GM23338 (cell line): ENCODE measurements at regions not wholly inside any gene's neighbourhood (a gene's known extent, or its start where the extent isn't known, plus 50 kb on each side); places are given as distances from the start of the nearest gene placed in this dataset.

ENCODE experiments used
- ATAC-seq: fragments of 200-7000 bp; cut with Tn5 transposase; 3 replicates; pipeline ENCODE4 v1.9.1; 2020
- DNase-seq: peaks from one replicate; pipeline ENCODE4 v3.0.0-alpha.2; 2015; ENCODE audit warnings: low spot score
- H2AFZ ChIP-seq: fragments of 200-600 bp; sonication (generic); 2 replicates; pipeline ENCODE4 v1.8.0; 2016; ENCODE audit warnings: antibody characterized with exemption, mild to moderate bottlenecking, moderate library complexity
- H3F3A ChIP-seq: fragments of 200-600 bp; sonication (generic); replicated peaks from 2 replicates; pipeline ENCODE4 v1.8.0; 2017; ENCODE audit warnings: antibody characterized with exemption, mixed run types, low read depth
- H3K27ac ChIP-seq: fragments of 200-600 bp; sonication (generic); 2 replicates; pipeline ENCODE4 v1.6.1; 2016; ENCODE audit warnings: low read depth
- H3K27me3 ChIP-seq: fragments of 200-600 bp; sonication (generic); 2 replicates; pipeline ENCODE4 v1.8.0; 2016; ENCODE audit warnings: mild to moderate bottlenecking, mixed run types, moderate library complexity; ENCODE audit not compliant: insufficient read depth
- H3K36me3 ChIP-seq: fragments of 200-600 bp; sonication (generic); 2 replicates; pipeline ENCODE4 v1.8.0; 2016; ENCODE audit warnings: mild to moderate bottlenecking; ENCODE audit not compliant: insufficient read depth
- H3K4me1 ChIP-seq: fragments of 200-600 bp; sonication (generic); 2 replicates; pipeline ENCODE4 v1.8.0; 2016; ENCODE audit warnings: mild to moderate bottlenecking, moderate library complexity; ENCODE audit not compliant: insufficient read depth
- H3K4me2 ChIP-seq: fragments of 200-600 bp; sonication (generic); 2 replicates; pipeline ENCODE4 v1.7.1; 2017; ENCODE audit warnings: mixed run types
- H3K4me3 ChIP-seq: fragments of 200-600 bp; sonication (generic); 2 replicates; pipeline ENCODE4 v1.6.1; 2016; ENCODE audit warnings: mixed run types
- H3K79me2 ChIP-seq: fragments of 200-600 bp; sonication (generic); replicated peaks from 2 replicates; pipeline ENCODE4 v1.8.0; 2017; ENCODE audit warnings: mild to moderate bottlenecking; ENCODE audit not compliant: insufficient read depth
- H3K9me2 ChIP-seq: fragments of 200-600 bp; sonication (generic); 2 replicates; pipeline ENCODE4 v1.8.0; 2017; ENCODE audit not compliant: insufficient read depth
- H4K20me1 ChIP-seq: fragments of 200-600 bp; sonication (generic); replicated peaks from 2 replicates; pipeline ENCODE4 v1.8.0; 2017; ENCODE audit warnings: mild to moderate bottlenecking; ENCODE audit not compliant: insufficient read depth
- H3K27ac Mint-ChIP-seq: 2 replicates; pipeline ENCODE4 v1.8.0; 2020; ENCODE audit warnings: inconsistent platforms, mild to moderate bottlenecking, moderate library complexity, mixed read lengths
- H3K27me3 Mint-ChIP-seq: 3 replicates; pipeline ENCODE4 v1.8.0; 2022; ENCODE audit warnings: low read depth, mild to moderate bottlenecking, moderate library complexity, mixed read lengths, inconsistent platforms; ENCODE audit not compliant: insufficient read depth, poor library complexity
- H3K36me3 Mint-ChIP-seq: 3 replicates; pipeline ENCODE4 v1.8.0; 2021; ENCODE audit warnings: low read depth, mild to moderate bottlenecking, inconsistent platforms, moderate library complexity, mixed read lengths
- H3K4me1 Mint-ChIP-seq: 3 replicates; pipeline ENCODE4 v1.8.0; 2020; ENCODE audit warnings: mild to moderate bottlenecking, inconsistent platforms, mixed read lengths
- H3K4me3 Mint-ChIP-seq: 3 replicates; pipeline ENCODE4 v1.8.0; 2021; ENCODE audit warnings: moderate library complexity, mild to moderate bottlenecking, inconsistent platforms, mixed read lengths
- H3K9me3 Mint-ChIP-seq: 3 replicates; pipeline ENCODE4 v1.8.0; 2020; ENCODE audit warnings: moderate library complexity, mild to moderate bottlenecking, inconsistent platforms, mixed read lengths
- CREB1 ChIP-seq: fragments of 250-450 bp; sonication (Bioruptor Pico); IDR thresholded peaks from 2 replicates; pipeline ENCODE4 v1.5.0; 2020; ENCODE audit warnings: low read depth, mild to moderate bottlenecking, moderate library complexity
- ETS1 ChIP-seq: IDR thresholded peaks from 2 replicates; pipeline ENCODE4 v1.6.1; 2016; ENCODE audit warnings: antibody characterized with exemption
- EZH2 ChIP-seq: fragments of 200-600 bp; sonication (generic); IDR thresholded peaks from one replicate; pipeline ENCODE4 v1.8.0; 2017; ENCODE audit warnings: antibody characterized with exemption, mild to moderate bottlenecking, low read depth; ENCODE audit not compliant: unreplicated experiment
- EZH2phosphoT487 ChIP-seq: fragments of 200-600 bp; sonication (generic); IDR thresholded peaks from one replicate; pipeline ENCODE4 v1.8.1; 2018; ENCODE audit warnings: antibody characterized with exemption; ENCODE audit not compliant: unreplicated experiment
- JUNB ChIP-seq: IDR thresholded peaks from one replicate; pipeline ENCODE4 v1.6.1; 2016; ENCODE audit warnings: antibody characterized with exemption; ENCODE audit not compliant: unreplicated experiment
- NANOG ChIP-seq: IDR thresholded peaks from 2 replicates; pipeline ENCODE4 v1.6.1; 2016; ENCODE audit warnings: antibody characterized with exemption, borderline replicate concordance
- POLR2AphosphoS5 ChIP-seq: IDR thresholded peaks from 2 replicates; pipeline ENCODE4 v1.6.1; 2016; ENCODE audit warnings: antibody characterized with exemption, low read depth
- REST ChIP-seq: IDR thresholded peaks from one replicate; pipeline ENCODE4 v1.6.1; 2018; ENCODE audit warnings: antibody characterized with exemption; ENCODE audit not compliant: unreplicated experiment
- STAT1 ChIP-seq: IDR thresholded peaks from one replicate; pipeline ENCODE4 v1.6.1; 2016; ENCODE audit warnings: antibody characterized with exemption; ENCODE audit not compliant: unreplicated experiment
- ZNF114 ChIP-seq: fragments of 250-450 bp; sonication (Bioruptor Pico); IDR thresholded peaks from 2 replicates; pipeline ENCODE4 v1.5.0; 2020; ENCODE audit warnings: mild to moderate bottlenecking, moderate library complexity
- ZNF331 ChIP-seq: fragments of 250-450 bp; sonication (Bioruptor Pico); IDR thresholded peaks from 2 replicates; pipeline ENCODE4 v1.5.0; 2020; ENCODE audit warnings: low read depth, mild to moderate bottlenecking, moderate library complexity
- TF ChIP-seq, protein P1 (sequence below), 2 experiments: fragments of 200-600 bp in 1 of 2; sonication (generic) in 1 of 2; conservative IDR thresholded peaks; 2 replicates each; pipeline versions ENCODE4 v1.5.1 to v1.6.1; 2016 to 2017; ENCODE audit warnings: antibody characterized with exemption in 2 of 2, low read depth in 2 of 2, mild to moderate bottlenecking in 2 of 2, moderate library complexity in 1 of 2
- TF ChIP-seq, protein P2 (sequence below): fragments of 250-450 bp; sonication (Bioruptor Pico); IDR thresholded peaks from 2 replicates; pipeline ENCODE4 v1.5.0; 2020; ENCODE audit warnings: mild to moderate bottlenecking, moderate library complexity

GRCh38 chr3:22734756-22735155 lies 468.4 kb upstream of the UBE2E2 start:
- H3K9me2 ChIP-seq, result peaks cover 13% of the 10 kb centered on the region; the same call in 1 of the 2 replicates
- no peaks in the 10 kb centered on the region for H4K20me1 ChIP-seq
- Mint-ChIP-seq H3K9me3 (no peaks in the 10 kb centered on the region; the same call in 2 of the 3 replicates), H3K36me3 (no peaks in the 10 kb centered on the region), H3K4me1 (peaks cover 3% of the 10 kb centered on the region; the same call in 1 of the 3 replicates), H3K4me3 (no peak overlapping the region), H3K27me3 (no peaks in the 10 kb centered on the region), H3K27ac (no peak overlapping the region)
- no peaks in the 10 kb centered on the region for H3K79me2 ChIP-seq
- ATAC-seq (no peak), DNase-seq (no peak)
- H3K27ac ChIP-seq, result no peak overlapping the region
- no peak overlapping the region for H2AFZ ChIP-seq
- no peaks in the 10 kb centered on the region for H3F3A ChIP-seq
- no peaks in the 10 kb centered on the region for H3K36me3 ChIP-seq
- H3K27me3 ChIP-seq, result no peaks in the 10 kb centered on the region
- no peaks in the 10 kb centered on the region for H3K4me1 ChIP-seq
- no peak overlapping the region for H3K4me2 ChIP-seq
- H3K4me3 ChIP-seq, result no peak overlapping the region
- TF ChIP-seq, protein P1, sequence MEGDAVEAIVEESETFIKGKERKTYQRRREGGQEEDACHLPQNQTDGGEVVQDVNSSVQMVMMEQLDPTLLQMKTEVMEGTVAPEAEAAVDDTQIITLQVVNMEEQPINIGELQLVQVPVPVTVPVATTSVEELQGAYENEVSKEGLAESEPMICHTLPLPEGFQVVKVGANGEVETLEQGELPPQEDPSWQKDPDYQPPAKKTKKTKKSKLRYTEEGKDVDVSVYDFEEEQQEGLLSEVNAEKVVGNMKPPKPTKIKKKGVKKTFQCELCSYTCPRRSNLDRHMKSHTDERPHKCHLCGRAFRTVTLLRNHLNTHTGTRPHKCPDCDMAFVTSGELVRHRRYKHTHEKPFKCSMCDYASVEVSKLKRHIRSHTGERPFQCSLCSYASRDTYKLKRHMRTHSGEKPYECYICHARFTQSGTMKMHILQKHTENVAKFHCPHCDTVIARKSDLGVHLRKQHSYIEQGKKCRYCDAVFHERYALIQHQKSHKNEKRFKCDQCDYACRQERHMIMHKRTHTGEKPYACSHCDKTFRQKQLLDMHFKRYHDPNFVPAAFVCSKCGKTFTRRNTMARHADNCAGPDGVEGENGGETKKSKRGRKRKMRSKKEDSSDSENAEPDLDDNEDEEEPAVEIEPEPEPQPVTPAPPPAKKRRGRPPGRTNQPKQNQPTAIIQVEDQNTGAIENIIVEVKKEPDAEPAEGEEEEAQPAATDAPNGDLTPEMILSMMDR (conservative IDR thresholded peaks at IDR 0.05; ENCODE audit: low read depth in 2 of 2), result no peak
- no peak for TF ChIP-seq POLR2AphosphoS5
- TF ChIP-seq, protein P2, sequence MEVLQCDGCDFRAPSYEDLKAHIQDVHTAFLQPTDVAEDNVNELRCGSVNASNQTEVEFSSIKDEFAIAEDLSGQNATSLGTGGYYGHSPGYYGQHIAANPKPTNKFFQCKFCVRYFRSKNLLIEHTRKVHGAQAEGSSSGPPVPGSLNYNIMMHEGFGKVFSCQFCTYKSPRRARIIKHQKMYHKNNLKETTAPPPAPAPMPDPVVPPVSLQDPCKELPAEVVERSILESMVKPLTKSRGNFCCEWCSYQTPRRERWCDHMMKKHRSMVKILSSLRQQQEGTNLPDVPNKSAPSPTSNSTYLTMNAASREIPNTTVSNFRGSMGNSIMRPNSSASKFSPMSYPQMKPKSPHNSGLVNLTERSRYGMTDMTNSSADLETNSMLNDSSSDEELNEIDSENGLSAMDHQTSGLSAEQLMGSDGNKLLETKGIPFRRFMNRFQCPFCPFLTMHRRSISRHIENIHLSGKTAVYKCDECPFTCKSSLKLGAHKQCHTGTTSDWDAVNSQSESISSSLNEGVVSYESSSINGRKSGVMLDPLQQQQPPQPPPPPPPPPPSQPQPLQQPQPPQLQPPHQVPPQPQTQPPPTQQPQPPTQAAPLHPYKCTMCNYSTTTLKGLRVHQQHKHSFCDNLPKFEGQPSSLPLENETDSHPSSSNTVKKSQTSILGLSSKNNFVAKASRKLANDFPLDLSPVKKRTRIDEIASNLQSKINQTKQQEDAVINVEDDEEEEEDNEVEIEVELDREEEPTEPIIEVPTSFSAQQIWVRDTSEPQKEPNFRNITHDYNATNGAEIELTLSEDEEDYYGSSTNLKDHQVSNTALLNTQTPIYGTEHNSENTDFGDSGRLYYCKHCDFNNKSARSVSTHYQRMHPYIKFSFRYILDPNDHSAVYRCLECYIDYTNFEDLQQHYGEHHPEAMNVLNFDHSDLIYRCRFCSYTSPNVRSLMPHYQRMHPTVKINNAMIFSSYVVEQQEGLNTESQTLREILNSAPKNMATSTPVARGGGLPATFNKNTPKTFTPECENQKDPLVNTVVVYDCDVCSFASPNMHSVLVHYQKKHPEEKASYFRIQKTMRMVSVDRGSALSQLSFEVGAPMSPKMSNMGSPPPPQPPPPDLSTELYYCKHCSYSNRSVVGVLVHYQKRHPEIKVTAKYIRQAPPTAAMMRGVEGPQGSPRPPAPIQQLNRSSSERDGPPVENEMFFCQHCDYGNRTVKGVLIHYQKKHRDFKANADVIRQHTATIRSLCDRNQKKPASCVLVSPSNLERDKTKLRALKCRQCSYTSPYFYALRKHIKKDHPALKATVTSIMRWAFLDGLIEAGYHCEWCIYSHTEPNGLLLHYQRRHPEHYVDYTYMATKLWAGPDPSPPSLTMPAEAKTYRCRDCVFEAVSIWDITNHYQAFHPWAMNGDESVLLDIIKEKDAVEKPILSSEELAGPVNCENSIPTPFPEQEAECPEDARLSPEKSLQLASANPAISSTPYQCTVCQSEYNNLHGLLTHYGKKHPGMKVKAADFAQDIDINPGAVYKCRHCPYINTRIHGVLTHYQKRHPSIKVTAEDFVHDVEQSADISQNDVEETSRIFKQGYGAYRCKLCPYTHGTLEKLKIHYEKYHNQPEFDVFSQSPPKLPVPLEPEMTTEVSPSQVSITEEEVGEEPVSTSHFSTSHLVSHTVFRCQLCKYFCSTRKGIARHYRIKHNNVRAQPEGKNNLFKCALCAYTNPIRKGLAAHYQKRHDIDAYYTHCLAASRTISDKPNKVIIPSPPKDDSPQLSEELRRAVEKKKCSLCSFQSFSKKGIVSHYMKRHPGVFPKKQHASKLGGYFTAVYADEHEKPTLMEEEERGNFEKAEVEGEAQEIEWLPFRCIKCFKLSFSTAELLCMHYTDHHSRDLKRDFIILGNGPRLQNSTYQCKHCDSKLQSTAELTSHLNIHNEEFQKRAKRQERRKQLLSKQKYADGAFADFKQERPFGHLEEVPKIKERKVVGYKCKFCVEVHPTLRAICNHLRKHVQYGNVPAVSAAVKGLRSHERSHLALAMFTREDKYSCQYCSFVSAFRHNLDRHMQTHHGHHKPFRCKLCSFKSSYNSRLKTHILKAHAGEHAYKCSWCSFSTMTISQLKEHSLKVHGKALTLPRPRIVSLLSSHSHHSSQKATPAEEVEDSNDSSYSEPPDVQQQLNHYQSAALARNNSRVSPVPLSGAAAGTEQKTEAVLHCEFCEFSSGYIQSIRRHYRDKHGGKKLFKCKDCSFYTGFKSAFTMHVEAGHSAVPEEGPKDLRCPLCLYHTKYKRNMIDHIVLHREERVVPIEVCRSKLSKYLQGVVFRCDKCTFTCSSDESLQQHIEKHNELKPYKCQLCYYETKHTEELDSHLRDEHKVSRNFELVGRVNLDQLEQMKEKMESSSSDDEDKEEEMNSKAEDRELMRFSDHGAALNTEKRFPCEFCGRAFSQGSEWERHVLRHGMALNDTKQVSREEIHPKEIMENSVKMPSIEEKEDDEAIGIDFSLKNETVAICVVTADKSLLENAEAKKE (CRISPR knock-in tag), result no peak
- TF ChIP-seq ETS1, result no peak
- TF ChIP-seq EZH2, result no peak
- TF ChIP-seq ZNF331 (CRISPR knock-in tag), result no peak
- no peak for TF ChIP-seq ZNF114 (CRISPR knock-in tag)
- no peak for TF ChIP-seq NANOG
- no peak for TF ChIP-seq STAT1
- TF ChIP-seq REST, result no peak
- no peak for TF ChIP-seq CREB1 (CRISPR knock-in tag)
- no peak for TF ChIP-seq JUNB
- no peak for TF ChIP-seq EZH2phosphoT487
